IMR-90 (cell line): ENCODE measurements at regions not wholly inside any gene's neighbourhood (a gene's known extent, or its start where the extent isn't known, plus 50 kb on each side); places are given as distances from the start of the nearest gene placed in this dataset.

Experiments
- ATAC-seq: fragments of 200-7000 bp; cut with Tn5 transposase; 2 replicates; pipeline ENCODE4 v1.9.1; 2020; ENCODE audit warnings: low read depth, mild to moderate bottlenecking, moderate library complexity
- BruUV-seq: library from RNA; stranded (reverse); fragments of 400-500 nt; replicated peaks from 2 replicates; lab custom pipeline; 2021; lab: Mats Ljungman, UMichigan
- CTCF ChIA-PET: fragments of 300-600 bp; formaldehyde crosslinking; extraction: SDS; loops from one replicate; lab custom pipeline; 2021; ENCODE audit warnings: antibody characterized with exemption; lab: Yijun Ruan, JAX
- POLR2A ChIA-PET: fragments of 300-600 bp; sonication (Branson Sonifier 250); formaldehyde crosslinking; loops from one replicate; lab custom pipeline; 2022; ENCODE audit warnings: antibody characterized with exemption; ENCODE audit not compliant: unreplicated experiment; lab: Charles Lee
- DNase-seq: peaks from one replicate; pipeline ENCODE4 v3.0.0; 2013
- H2AFZ ChIP-seq: replicated peaks from 2 replicates; pipeline ENCODE3; 2013; ENCODE audit warnings: low read length, mild to moderate bottlenecking; ENCODE audit not compliant: poor library complexity
- H2AK5ac ChIP-seq: 2 replicates; pipeline ENCODE4 v1.6.1; 2013; ENCODE audit warnings: low read depth, low read length, inconsistent platforms
- H2AK9ac ChIP-seq: replicated peaks from 2 replicates; pipeline ENCODE3; 2013; ENCODE audit warnings: mild to moderate bottlenecking, low read depth, low read length, moderate library complexity; ENCODE audit not compliant: poor library complexity
- H2BK120ac ChIP-seq: 2 replicates; pipeline ENCODE4 v1.6.1; 2013; ENCODE audit warnings: low read depth, low read length, inconsistent platforms
- H2BK15ac ChIP-seq: 3 replicates; pipeline ENCODE4 v1.6.1; 2013; ENCODE audit warnings: low read depth, low read length, inconsistent platforms
- H2BK20ac ChIP-seq: 2 replicates; pipeline ENCODE4 v1.6.1; 2013; ENCODE audit warnings: low read depth, mild to moderate bottlenecking, inconsistent platforms, low read length, moderate library complexity
- H2BK5ac ChIP-seq: 2 replicates; pipeline ENCODE4 v1.6.1; 2013; ENCODE audit warnings: mild to moderate bottlenecking, low read depth, low read length, inconsistent platforms; ENCODE audit not compliant: poor library complexity, severe bottlenecking
- H3K14ac ChIP-seq: replicated peaks from 2 replicates; pipeline ENCODE4 v1.6.1; 2013; ENCODE audit warnings: low read depth, low read length, inconsistent platforms
- H3K18ac ChIP-seq: 2 replicates; pipeline ENCODE4 v1.6.1; 2013; ENCODE audit warnings: low read depth, low read length, control low read depth
- H3K23ac ChIP-seq: 2 replicates; pipeline ENCODE4 v1.6.1; 2013; ENCODE audit warnings: low read depth, low read length, inconsistent platforms
- H3K27ac ChIP-seq: 2 replicates; pipeline ENCODE4 v1.5.1; 2013; ENCODE audit warnings: mild to moderate bottlenecking, control low read depth, low read length; ENCODE audit not compliant: insufficient read depth
- H3K27me3 ChIP-seq: 2 replicates; pipeline ENCODE4 v1.6.1; 2013; ENCODE audit warnings: low read length; ENCODE audit not compliant: control insufficient read depth, insufficient read depth
- H3K36me3 ChIP-seq: 2 replicates; pipeline ENCODE4 v1.6.1; 2013; ENCODE audit warnings: low read length, mixed read lengths; ENCODE audit not compliant: control insufficient read depth, insufficient read depth
- H3K4ac ChIP-seq: 2 replicates; pipeline ENCODE4 v1.6.1; 2013; ENCODE audit warnings: low read depth, low read length, inconsistent platforms
- H3K4me1 ChIP-seq: 2 replicates; pipeline ENCODE4 v1.6.1; 2013; ENCODE audit warnings: low read length, mixed read lengths; ENCODE audit not compliant: control insufficient read depth, insufficient read depth
- H3K4me2 ChIP-seq: 2 replicates; pipeline ENCODE4 v1.6.1; 2013; ENCODE audit warnings: low read depth, mild to moderate bottlenecking, control low read depth, low read length, moderate library complexity
- H3K4me3 ChIP-seq: 2 replicates; pipeline ENCODE4 v1.5.1; 2013; ENCODE audit warnings: low read depth, mild to moderate bottlenecking, control low read depth, low read length, moderate library complexity; ENCODE audit not compliant: insufficient read depth
- H3K56ac ChIP-seq: 2 replicates; pipeline ENCODE4 v1.6.1; 2013; ENCODE audit warnings: low read length, inconsistent platforms; ENCODE audit not compliant: insufficient read depth; ENCODE audit errors: extremely low read depth
- H3K79me1 ChIP-seq, 2 experiments: 2 replicates each; pipeline ENCODE4 v1.6.1; 2013; ENCODE audit warnings: low read length in 2 of 2, inconsistent platforms in 1 of 2, low read depth in 1 of 2
- H3K9ac ChIP-seq: 2 replicates; pipeline ENCODE4 v1.6.1; 2013; ENCODE audit warnings: low read depth, low read length, control low read depth
- H3K9me1 ChIP-seq: 2 replicates; pipeline ENCODE4 v1.6.1; 2013; ENCODE audit warnings: low read length, inconsistent platforms; ENCODE audit not compliant: insufficient read depth
- H3K9me3 ChIP-seq: 2 replicates; pipeline ENCODE4 v1.6.1; 2013; ENCODE audit warnings: low read length; ENCODE audit not compliant: control insufficient read depth, insufficient read depth
- H4K20me1 ChIP-seq: 2 replicates; pipeline ENCODE4 v1.6.1; 2013; ENCODE audit warnings: low read length, inconsistent platforms; ENCODE audit not compliant: insufficient read depth
- H4K5ac ChIP-seq: 2 replicates; pipeline ENCODE4 v1.6.1; 2013; ENCODE audit warnings: mild to moderate bottlenecking, low read depth, low read length, control low read depth
- H4K8ac ChIP-seq, 2 experiments: 2 replicates each; pipeline ENCODE4 v1.6.1; 2013; ENCODE audit warnings: low read depth in 2 of 2, low read length in 2 of 2, control low read depth in 1 of 2, inconsistent platforms in 1 of 2
- H4K91ac ChIP-seq: 2 replicates; pipeline ENCODE4 v1.6.1; 2013; ENCODE audit warnings: low read depth, low read length, inconsistent platforms; ENCODE audit not compliant: insufficient read depth
- BHLHE40 ChIP-seq: fragments of 150-350 bp; IDR thresholded peaks from 2 replicates; pipeline ENCODE4 v1.6.1; 2016; ENCODE audit warnings: mild to moderate bottlenecking, low read depth, low read length
- CEBPB ChIP-seq: IDR thresholded peaks from 2 replicates; pipeline ENCODE4 v1.6.1; 2012; ENCODE audit warnings: low read depth, low read length, improper control_type of control experiment
- CHD1 ChIP-seq: IDR thresholded peaks from 2 replicates; pipeline ENCODE4 v1.6.1; 2012; ENCODE audit warnings: low read depth, low read length, improper control_type of control experiment
- FOS ChIP-seq: fragments of 150-350 bp; IDR thresholded peaks from 2 replicates; pipeline ENCODE4 v1.6.1; 2016; ENCODE audit warnings: low read depth, low read length
- MAFK ChIP-seq: IDR thresholded peaks from 2 replicates; pipeline ENCODE4 v1.6.1; 2012; ENCODE audit warnings: low read depth, low read length, improper control_type of control experiment
- MAZ ChIP-seq: IDR thresholded peaks from 2 replicates; pipeline ENCODE4 v1.6.1; 2012; ENCODE audit warnings: low read depth, mild to moderate bottlenecking, low read length, improper control_type of control experiment, moderate library complexity, borderline replicate concordance
- MXI1 ChIP-seq: IDR thresholded peaks from 2 replicates; pipeline ENCODE4 v1.6.1; 2012; ENCODE audit warnings: low read depth, mild to moderate bottlenecking, low read length, moderate library complexity, borderline replicate concordance
- NFE2L2 ChIP-seq: fragments of 150-350 bp; IDR thresholded peaks from 2 replicates; pipeline ENCODE4 v1.6.1; 2016; ENCODE audit warnings: low read depth, mild to moderate bottlenecking, low read length
- POLR2A ChIP-seq: IDR thresholded peaks from 2 replicates; pipeline ENCODE4 v1.6.1; 2012; ENCODE audit warnings: mild to moderate bottlenecking, low read depth, low read length
- RAD21 ChIP-seq: IDR thresholded peaks from 2 replicates; pipeline ENCODE4 v1.6.1; 2012; ENCODE audit warnings: low read length, improper control_type of control experiment
- RCOR1 ChIP-seq: IDR thresholded peaks from 2 replicates; pipeline ENCODE4 v1.6.1; 2012; ENCODE audit warnings: mild to moderate bottlenecking, low read length, improper control_type of control experiment; ENCODE audit not compliant: insufficient replicate concordance
- RFX5 ChIP-seq: IDR thresholded peaks from 2 replicates; pipeline ENCODE4 v1.8.0; 2012; ENCODE audit warnings: low read depth, mild to moderate bottlenecking, low read length, moderate library complexity
- SMC3 ChIP-seq: fragments of 150-350 bp; IDR thresholded peaks from 2 replicates; pipeline ENCODE4 v1.6.1; 2016; ENCODE audit warnings: low read depth, mild to moderate bottlenecking, antibody characterized with exemption, low read length, moderate library complexity
- USF2 ChIP-seq: fragments of 150-350 bp; IDR thresholded peaks from 2 replicates; pipeline ENCODE4 v1.6.1; 2017; ENCODE audit warnings: mild to moderate bottlenecking, antibody characterized with exemption, low read length, low read depth
- WGBS, 2 experiments: methylation state at CpG; one replicate each; pipeline versions ENCODE4 v1.1.5 to v1.1.7; 2013; ENCODE audit warnings: missing lambda C conversion rate in 2 of 2; ENCODE audit not compliant: insufficient read length in 1 of 2; ENCODE audit errors: extremely low coverage in 2 of 2; 5-methylcytosine and 5-hydroxymethylcytosine counted together
- dilution Hi-C: fragments of 300-500 bp; cut with HindIII; formaldehyde crosslinking; loops from one replicate; pipeline ENCODE4 v1.14.3; 2018; ENCODE audit warnings: low sequenced_read_pairs; ENCODE audit not compliant: unreplicated experiment
- in situ Hi-C: fragments of 300-500 bp; cut with MboI; formaldehyde crosslinking; loops from 3 replicates; pipeline ENCODE4 v1.14.3; 2019; ENCODE audit warnings: low sequenced_read_pairs, inconsistent platforms, mixed read lengths
- intact Hi-C: fragments of 100-400 bp; cut with micrococcal nuclease; formaldehyde crosslinking; loops from 2 replicates; pipeline ENCODE4 v1.10.0; 2022
- TF ChIP-seq, protein P1 (sequence below): conservative IDR thresholded peaks from 2 replicates; pipeline ENCODE4 v1.5.1; 2012; ENCODE audit warnings: mild to moderate bottlenecking, low read depth, low read length, improper control_type of control experiment
- TF ChIP-seq, protein P2 (sequence below): fragments of 150-350 bp; IDR thresholded peaks from 2 replicates; pipeline ENCODE4 v1.6.1; 2016; ENCODE audit warnings: low read depth, mild to moderate bottlenecking, low read length, moderate library complexity, borderline replicate concordance

DNA sequence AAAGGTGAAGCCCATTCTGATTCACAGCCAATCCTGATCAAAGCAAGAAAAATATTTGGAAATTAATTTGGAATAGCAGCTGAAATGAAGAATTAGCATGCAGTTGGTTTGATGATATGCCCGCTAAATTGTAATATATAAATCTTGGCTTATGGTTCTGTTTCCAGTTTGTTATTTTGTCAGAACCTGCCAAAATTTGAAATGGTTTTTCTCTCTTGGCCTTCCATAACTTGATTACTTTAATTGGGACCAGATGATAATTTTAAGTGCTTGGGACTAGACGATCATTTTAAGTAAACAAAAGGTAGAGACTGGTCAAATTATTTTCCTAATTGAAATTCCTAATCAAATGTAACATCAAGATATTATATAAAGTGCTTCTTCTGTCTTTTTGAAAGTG lies 842.4 kb downstream of the TBL1XR1 start:
- Histone ChIP-seq H2AK5ac (no peak overlapping the region), H3K9me1 (no peaks in the 10 kb centered on the region), H4K91ac (no peak overlapping the region), H3K4me1 (peaks cover 2% of the 10 kb centered on the region; the same call in 1 of the 2 replicates), H3K4ac (no peak overlapping the region), H3K56ac (no peak overlapping the region), H3K79me1 (no peaks in the 10 kb centered on the region), H4K5ac (no peak overlapping the region), H4K8ac (no peak overlapping the region), H3K18ac (no peak overlapping the region), H3K36me3 (no peaks in the 10 kb centered on the region), H3K23ac (no peak overlapping the region), H3K4me3 (no peak overlapping the region), H3K27me3 (no peaks in the 10 kb centered on the region), H2BK15ac (no peak overlapping the region), H2BK20ac (no peak overlapping the region), H3K27ac (no peak overlapping the region), H3K9me3 (no peaks in the 10 kb centered on the region), H2AK9ac (no peak overlapping the region), H4K20me1 (no peaks in the 10 kb centered on the region), H3K9ac (no peak overlapping the region), H2AFZ (no peak overlapping the region), H2BK120ac (no peak overlapping the region), H3K14ac (no peak overlapping the region), H3K4me2 (no peak overlapping the region), H2BK5ac (no peak overlapping the region)
- in situ Hi-C loops: no loop called here
- CTCF ChIA-PET: no interaction called here
- WGBS, 2 experiments: no CpG with 5 or more reads among the region's 2 CpGs
- dilution Hi-C loops: no loop called here
- ATAC-seq (no peak), DNase-seq (no peak)
- no TSS peak for BruUV-seq
- intact Hi-C loops: no loop called here
- TF ChIP-seq NFE2L2 (no peak), MXI1 (no peak), MAFK (no peak), FOS (no peak), USF2 (no peak), MAZ (no peak), SMC3 (no peak), CEBPB (no peak), POLR2A (no peak), CHD1 (no peak), RAD21 (no peak), BHLHE40 (no peak), RFX5 (no peak), RCOR1 (no peak)
- TF ChIP-seq, protein P1, sequence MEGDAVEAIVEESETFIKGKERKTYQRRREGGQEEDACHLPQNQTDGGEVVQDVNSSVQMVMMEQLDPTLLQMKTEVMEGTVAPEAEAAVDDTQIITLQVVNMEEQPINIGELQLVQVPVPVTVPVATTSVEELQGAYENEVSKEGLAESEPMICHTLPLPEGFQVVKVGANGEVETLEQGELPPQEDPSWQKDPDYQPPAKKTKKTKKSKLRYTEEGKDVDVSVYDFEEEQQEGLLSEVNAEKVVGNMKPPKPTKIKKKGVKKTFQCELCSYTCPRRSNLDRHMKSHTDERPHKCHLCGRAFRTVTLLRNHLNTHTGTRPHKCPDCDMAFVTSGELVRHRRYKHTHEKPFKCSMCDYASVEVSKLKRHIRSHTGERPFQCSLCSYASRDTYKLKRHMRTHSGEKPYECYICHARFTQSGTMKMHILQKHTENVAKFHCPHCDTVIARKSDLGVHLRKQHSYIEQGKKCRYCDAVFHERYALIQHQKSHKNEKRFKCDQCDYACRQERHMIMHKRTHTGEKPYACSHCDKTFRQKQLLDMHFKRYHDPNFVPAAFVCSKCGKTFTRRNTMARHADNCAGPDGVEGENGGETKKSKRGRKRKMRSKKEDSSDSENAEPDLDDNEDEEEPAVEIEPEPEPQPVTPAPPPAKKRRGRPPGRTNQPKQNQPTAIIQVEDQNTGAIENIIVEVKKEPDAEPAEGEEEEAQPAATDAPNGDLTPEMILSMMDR: no peak
- TF ChIP-seq, protein P2, sequence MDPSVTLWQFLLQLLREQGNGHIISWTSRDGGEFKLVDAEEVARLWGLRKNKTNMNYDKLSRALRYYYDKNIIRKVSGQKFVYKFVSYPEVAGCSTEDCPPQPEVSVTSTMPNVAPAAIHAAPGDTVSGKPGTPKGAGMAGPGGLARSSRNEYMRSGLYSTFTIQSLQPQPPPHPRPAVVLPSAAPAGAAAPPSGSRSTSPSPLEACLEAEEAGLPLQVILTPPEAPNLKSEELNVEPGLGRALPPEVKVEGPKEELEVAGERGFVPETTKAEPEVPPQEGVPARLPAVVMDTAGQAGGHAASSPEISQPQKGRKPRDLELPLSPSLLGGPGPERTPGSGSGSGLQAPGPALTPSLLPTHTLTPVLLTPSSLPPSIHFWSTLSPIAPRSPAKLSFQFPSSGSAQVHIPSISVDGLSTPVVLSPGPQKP: no peak
- POLR2A ChIA-PET: no interaction called here
